HG02870 (cell line): ENCODE measurements at regions not wholly inside any gene's neighbourhood (a gene's known extent, or its start where the extent isn't known, plus 50 kb on each side); places are given as distances from the start of the nearest gene placed in this dataset.
"Not testable (repeated sequence)": the region's sequence is repeated elsewhere in the genome, so short reads cannot be mapped to it uniquely, and the experiment has no call there.

ENCODE experiments used
- ATAC-seq: cut with Tn5 transposase; IDR thresholded peaks from one replicate; pipeline ENCODE4 v1.9.1; 2021; ENCODE audit warnings: mild to moderate bottlenecking, moderate library complexity; ENCODE audit not compliant: unreplicated experiment

DNA sequence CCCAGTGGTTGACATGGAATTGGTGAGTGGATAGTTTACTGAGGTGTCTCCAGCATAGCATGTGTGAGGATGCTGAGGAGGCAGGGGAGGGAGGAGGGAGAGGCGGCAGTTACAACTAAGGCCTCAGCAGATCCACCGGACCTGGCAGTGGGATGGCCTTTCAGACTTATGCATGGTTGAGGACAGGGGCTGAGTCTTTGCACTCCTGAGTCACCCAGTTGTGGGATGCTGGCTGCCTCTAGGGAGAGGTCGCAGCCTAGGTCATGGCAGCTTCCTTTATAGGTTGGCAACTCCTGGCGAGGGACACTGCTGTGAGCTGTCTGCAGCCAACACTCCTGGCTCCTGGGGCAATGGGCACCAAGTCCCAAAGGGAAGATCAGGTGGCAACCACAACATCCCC is 380.3 kb downstream of the PREX1 start:
- ATAC-seq: no peak

GRCh38 chr20:48445827-48446226 is 382.0 kb downstream of the PREX1 start:
- ATAC-seq: no peak

- ATAC-seq: no peak
Measured at GRCh38 chr20:48444249-48444648, 383.6 kb downstream of the PREX1 start.

GRCh38 chr20:48440916-48441315 is 386.9 kb downstream of the PREX1 start:
- ATAC-seq: no peak

DNA sequence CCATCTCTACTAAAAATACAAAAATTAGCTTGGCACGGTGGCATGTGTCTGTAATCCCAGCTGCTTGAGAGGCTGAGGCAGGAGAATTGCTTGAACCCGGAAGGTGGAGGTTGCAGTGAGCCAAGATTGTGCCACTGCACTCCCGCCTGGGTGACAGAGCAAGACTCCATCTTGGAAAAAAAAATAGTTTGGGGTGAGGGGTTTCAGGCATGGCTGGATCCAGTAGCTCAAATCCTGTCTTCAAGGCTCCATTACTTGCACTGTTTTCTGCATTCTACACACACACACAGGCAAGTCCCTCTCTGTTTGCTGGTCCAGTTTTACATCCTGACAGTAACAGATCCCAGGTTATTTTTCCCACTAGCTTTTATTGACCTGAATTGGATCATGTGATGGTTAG is 387.5 kb downstream of the PREX1 start:
- not testable (repeated sequence) for ATAC-seq

GRCh38 chr20:48437146-48437545 is 390.7 kb downstream of the PREX1 start:
- ATAC-seq: no peak

DNA sequence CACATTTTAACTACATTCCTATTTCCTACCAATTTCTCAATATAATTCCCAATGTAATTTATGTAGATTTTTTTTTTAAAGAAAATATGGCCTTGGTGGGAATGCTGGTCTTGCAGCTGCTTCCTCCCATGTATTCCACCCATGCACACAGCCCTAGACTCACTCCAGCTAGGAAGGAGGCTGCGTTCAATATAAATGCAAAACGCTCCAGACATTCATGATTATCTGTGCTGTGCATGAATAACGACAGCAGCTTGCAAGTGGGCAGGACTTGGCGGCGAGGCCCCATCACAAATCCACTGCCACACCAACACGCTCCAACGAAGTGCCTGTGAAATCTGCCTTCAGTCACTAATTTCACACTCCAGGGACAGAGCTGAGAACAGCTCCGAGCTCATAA is 391.2 kb downstream of the PREX1 start:
- ATAC-seq: not testable (repeated sequence)

- ATAC-seq: no peak
Measured at GRCh38 chr20:48433178-48433577, 394.6 kb downstream of the PREX1 start.

DNA sequence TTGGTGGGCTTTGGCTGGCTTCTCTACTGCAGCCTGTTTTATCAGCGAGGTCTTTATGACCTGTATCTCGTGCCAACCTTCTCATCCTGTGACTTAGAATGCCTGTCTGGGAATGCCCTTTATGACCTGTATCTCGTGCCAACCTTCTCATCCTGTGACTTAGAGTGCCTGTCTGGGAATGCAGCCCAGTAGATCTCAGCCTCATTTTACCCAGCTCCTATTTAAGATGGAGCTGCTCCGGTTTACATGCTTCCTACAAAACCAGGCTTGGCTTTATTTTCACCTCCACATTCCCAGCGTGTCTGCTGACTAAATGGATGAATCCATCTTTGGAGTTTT is 395.3 kb downstream of the PREX1 start:
- ATAC-seq: no peak

DNA sequence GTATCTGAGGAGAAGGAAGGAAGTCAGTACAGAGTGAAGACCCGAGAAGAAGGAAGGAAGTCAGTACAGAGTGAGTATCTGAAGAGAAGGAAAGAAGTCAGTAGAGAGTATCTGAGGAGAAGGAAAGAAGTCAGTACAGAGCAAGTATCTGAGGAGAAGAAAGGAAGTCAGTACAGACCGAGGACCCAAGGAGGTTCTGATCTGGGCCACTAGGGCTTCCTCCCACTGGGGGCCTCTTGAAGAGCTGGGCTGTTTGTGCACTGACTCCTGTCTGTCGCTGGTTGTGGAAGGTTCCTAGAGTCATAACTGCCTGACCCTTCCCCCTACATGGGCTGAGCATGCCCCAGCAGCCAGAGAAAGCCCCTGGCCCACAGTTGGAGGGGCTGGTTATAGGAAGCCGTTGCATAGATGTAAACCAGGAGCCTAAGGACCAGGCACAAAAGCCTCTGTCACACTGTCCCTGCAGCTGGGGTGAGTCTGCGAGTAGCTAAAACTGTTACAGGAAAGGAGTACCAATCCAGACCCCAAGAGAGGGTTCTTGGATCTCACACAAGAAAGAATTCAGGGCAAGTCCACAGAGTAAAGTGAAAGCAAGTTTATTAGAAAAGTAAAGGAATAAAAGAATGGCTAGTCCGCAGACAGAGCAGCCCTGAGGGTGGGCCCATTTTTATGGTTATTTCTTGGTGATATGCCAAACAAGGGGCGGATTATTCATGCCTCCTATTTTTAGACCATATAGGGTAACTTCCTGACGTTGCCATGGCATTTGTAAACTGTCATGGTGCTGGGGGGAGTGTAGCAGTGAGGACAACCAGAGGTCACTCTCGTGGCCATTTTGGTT is 395.9 kb downstream of the PREX1 start:
- no peak for ATAC-seq

DNA sequence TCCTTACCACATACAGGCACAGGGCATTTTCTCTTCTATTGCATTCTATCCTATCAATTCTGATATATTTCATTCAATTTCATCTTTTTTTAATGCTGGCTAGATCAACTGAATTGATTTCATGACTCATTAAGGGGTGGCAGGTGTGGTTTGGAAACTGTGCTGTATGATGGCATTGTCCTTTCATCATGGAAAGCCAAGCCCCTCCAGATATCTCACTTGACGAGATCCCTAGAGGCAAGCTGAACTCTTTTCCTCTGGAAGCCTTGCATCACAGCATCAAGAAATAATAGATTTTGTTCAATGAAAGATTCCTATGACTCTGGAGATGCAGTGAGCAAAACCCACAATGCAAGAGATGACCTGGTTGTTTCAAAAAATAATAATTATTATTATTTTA is 401.2 kb downstream of the PREX1 start:
- ATAC-seq: no peak

DNA sequence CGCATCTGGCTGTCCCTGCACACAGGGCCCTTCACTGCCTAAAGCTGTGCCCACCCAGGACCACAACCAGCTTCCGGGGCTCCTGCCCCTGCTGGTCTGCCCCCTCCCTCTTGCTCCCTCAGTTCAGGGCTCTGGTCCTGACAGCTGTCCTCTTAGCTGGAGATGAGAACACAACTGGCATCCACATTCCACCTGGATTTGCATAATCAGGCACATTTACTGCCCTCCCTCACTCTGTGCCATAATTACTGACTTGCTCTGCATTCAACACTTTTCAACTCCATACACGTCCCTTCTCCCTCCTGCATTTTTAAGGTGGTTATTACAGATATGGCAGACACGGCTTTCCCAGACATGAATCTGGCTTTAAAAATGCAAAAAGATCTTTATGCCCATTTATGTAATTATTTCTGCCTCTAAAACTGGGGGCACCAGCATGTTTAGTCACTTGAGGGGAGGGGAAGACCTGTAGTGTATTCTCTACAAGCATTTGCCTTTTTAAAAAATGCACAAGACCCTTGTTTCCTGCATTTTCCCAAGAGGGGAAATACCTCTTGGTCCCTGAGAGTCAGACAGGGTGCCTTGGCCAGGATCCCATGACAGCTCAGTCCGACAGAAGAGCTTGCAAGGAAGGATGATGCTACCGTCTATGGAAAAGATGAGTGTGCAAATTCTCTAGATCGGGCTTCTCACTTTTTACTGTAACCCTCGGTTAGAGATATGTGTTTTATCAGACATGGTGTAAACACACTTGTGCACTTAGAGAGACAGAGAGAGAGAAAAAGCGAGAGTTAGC is 401.8 kb downstream of the PREX1 start:
- ATAC-seq: no peak

GRCh38 chr20:48425321-48425720 is 402.5 kb downstream of the PREX1 start:
- ATAC-seq: no peak

DNA sequence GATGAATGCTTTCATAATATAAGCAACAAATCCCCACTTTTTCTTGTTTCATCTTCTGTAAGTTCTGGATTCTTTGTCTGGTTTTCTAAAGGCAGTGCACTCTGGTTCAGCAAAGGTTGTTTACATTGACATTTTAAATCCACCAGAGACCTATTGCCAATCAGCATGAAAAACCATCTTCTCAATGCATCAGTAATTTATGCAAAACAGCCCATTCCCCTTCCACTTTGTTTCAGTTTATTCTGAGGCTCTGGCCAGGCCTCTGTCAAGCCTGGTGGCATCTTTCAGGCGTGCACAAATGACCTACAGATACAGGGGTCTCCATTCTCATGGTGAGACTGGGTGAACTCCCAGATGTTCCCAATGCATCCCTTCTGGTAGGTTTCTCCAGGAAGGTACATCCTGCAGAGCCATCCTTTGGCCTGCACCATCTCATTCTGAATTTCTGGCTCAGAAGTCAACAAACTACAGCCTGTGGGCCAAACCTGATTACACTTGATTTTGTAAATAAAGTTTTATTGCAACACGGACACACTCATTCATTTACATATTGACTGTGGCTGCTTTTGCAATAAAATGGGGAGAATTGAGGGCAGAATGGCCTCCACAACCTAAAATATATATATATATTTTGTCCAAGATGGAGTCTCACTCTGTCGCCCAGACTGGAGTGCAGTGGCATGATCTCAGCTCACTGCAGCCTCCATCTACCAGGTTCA is 405.4 kb downstream of the PREX1 start:
- ATAC-seq: no peak

- no peak for ATAC-seq
Measured at GRCh38 chr20:48421547-48421946, 406.3 kb downstream of the PREX1 start.

DNA sequence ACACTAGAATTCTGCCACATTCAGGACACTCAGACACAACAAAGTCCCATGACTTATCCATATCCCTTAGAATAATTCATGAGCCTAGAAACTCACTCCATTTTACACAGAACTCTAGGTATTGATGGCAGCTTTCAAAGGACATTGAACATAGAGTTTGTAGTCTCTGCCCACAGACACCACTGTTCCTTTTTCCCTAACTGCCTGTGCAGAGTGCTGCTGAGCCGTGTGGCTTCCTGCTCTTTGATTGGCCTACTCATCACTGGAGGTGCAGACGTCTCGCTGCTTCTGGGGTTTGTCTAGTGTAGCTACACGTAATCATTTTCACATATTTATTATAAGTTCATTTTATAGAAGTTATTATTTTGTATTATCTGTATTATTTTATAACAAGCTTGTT is 407.6 kb downstream of the PREX1 start:
- no peak for ATAC-seq

DNA sequence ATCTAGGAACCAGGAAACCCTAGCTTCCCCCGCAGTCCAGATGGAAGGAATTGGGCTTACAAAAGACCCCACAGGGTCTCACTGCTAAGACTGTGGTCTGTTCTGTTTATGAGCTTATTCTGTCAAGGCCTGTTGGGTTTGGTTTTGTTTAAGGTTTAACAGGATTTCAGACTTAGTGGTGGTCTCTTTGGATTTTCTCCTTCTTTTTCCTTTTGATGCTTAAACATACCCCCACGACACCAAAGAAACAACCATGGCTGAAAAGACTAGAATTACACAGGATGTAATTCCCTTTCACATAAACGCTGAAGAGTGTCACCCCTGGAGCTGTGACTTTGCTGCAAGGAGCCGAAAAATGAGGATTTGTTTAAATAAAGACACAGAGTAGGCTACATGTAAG is 408.6 kb downstream of the PREX1 start:
- ATAC-seq: no peak

DNA sequence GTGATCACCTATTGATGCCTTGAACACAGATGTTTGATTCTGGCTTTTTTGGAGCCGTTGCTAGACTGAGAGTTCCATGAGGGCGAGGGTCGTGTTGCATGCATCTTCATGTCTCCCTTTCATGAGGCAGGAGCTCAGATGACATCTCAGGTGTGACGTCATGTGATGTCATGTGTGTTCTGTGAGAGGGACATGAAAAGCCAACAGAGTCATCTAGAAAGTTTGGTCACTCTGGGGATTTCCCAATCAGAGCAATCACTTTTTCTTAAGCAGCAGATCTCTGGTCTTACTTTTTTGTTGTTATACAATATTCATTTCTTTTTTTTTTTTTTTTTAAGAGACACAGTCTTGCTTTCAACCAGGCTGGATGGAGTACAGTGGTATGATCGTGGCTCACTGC is 411.8 kb downstream of the PREX1 start:
- no peak for ATAC-seq

- ATAC-seq: no peak
Measured at GRCh38 chr20:48414786-48415185, 413.0 kb downstream of the PREX1 start.

DNA sequence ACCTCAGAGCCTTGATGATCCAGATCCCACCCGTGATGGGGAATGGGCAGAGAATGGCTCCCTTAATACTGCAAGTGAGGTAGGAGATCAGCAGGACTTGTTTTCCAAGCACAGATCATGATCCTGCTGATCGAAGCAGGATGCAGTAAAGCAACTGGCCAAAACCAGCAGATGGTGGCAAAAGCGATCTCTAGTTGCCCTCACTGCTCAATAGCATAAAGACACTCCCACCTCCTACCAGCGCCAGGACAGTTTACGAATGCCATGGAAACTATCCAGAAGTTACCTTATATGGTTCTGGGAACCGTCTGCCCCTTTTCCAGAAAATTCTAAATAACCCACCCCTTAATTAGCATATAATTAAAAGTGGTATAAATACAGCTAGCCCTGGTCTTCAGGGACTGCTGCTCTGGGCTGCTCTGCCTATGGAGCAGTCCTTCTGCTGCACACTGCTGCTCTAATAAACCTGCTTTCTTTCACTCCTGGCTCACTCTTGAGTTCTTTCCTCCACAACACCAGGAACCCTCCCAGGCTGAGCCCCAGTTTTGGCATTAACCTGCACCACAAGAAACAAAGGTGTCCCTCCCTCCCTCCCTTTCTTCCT is 415.8 kb downstream of the PREX1 start:
- no peak for ATAC-seq

- no peak for ATAC-seq
Measured at GRCh38 chr20:48411245-48411644, 416.6 kb downstream of the PREX1 start.
